Hepatocyte (in vitro differentiated cells): ENCODE measurements at regions not wholly inside any gene's neighbourhood (a gene's known extent, or its start where the extent isn't known, plus 50 kb on each side); places are given as distances from the start of the nearest gene placed in this dataset.

Source experiments
- EZH2 ChIP-seq: fragments of 200-600 bp; sonication (generic); IDR thresholded peaks from 2 replicates; pipeline ENCODE4 v1.6.1; 2016; ENCODE audit warnings: antibody characterized with exemption, mild to moderate bottlenecking, borderline replicate concordance
- TF ChIP-seq, protein P1 (sequence below): fragments of 200-600 bp; sonication (generic); IDR thresholded peaks from 2 replicates; pipeline ENCODE4 v1.5.1; 2016; ENCODE audit warnings: antibody characterized with exemption, mild to moderate bottlenecking; ENCODE audit not compliant: poor library complexity

- TF ChIP-seq EZH2, result no peak
- TF ChIP-seq, protein P1, sequence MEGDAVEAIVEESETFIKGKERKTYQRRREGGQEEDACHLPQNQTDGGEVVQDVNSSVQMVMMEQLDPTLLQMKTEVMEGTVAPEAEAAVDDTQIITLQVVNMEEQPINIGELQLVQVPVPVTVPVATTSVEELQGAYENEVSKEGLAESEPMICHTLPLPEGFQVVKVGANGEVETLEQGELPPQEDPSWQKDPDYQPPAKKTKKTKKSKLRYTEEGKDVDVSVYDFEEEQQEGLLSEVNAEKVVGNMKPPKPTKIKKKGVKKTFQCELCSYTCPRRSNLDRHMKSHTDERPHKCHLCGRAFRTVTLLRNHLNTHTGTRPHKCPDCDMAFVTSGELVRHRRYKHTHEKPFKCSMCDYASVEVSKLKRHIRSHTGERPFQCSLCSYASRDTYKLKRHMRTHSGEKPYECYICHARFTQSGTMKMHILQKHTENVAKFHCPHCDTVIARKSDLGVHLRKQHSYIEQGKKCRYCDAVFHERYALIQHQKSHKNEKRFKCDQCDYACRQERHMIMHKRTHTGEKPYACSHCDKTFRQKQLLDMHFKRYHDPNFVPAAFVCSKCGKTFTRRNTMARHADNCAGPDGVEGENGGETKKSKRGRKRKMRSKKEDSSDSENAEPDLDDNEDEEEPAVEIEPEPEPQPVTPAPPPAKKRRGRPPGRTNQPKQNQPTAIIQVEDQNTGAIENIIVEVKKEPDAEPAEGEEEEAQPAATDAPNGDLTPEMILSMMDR, result no peak
Measured at GRCh38 chr5:36535378-36535777, 71.0 kb upstream of the SLC1A3 start.
